HEK293T (cell line): ENCODE measurements at regions not wholly inside any gene's neighbourhood (a gene's known extent, or its start where the extent isn't known, plus 50 kb on each side); places are given as distances from the start of the nearest gene placed in this dataset.

ENCODE experiments used
- CTCF ChIA-PET: fragments of 350-600 bp; formaldehyde crosslinking; extraction: SDS; loops from one replicate; lab custom pipeline; 2021; ENCODE audit warnings: antibody characterized with exemption, inconsistent platforms; lab: Yijun Ruan, JAX
- POLR2A ChIA-PET: fragments of 350-600 bp; formaldehyde crosslinking; extraction: SDS; loops from one replicate; lab custom pipeline; 2020; ENCODE audit warnings: antibody characterized with exemption, inconsistent platforms; lab: Yijun Ruan, JAX
- DNase-seq: peaks from one replicate; pipeline ENCODE4 v3.0.0; 2012; ENCODE audit warnings: mixed read lengths; ENCODE audit errors: extremely low spot score
- ARNT ChIP-seq: fragments of 450-650 bp; IDR thresholded peaks from 2 replicates; pipeline ENCODE4 v1.6.1; 2017; ENCODE audit warnings: mild to moderate bottlenecking
- BHLHE40 ChIP-seq: fragments of 450-650 bp; IDR thresholded peaks from 2 replicates; pipeline ENCODE4 v1.6.1; 2016; ENCODE audit warnings: mild to moderate bottlenecking, moderate library complexity, borderline replicate concordance
- CTBP1 ChIP-seq: fragments of 450-650 bp; IDR thresholded peaks from 2 replicates; pipeline ENCODE4 v1.6.1; 2016; ENCODE audit warnings: borderline replicate concordance
- ELF4 ChIP-seq: fragments of 450-650 bp; IDR thresholded peaks from 2 replicates; pipeline ENCODE4 v1.6.1; 2017; ENCODE audit warnings: antibody characterized with exemption
- FOXA1 ChIP-seq: fragments of 450-650 bp; IDR thresholded peaks from 2 replicates; pipeline ENCODE4 v1.6.1; 2016; ENCODE audit warnings: mild to moderate bottlenecking
- FOXK2 ChIP-seq: fragments of 450-650 bp; IDR thresholded peaks from 2 replicates; pipeline ENCODE4 v1.6.1; 2016; ENCODE audit warnings: mild to moderate bottlenecking
- FOXM1 ChIP-seq: fragments of 450-650 bp; IDR thresholded peaks from 2 replicates; pipeline ENCODE4 v1.6.1; 2017; ENCODE audit warnings: mild to moderate bottlenecking, borderline replicate concordance
- HDGF ChIP-seq: fragments of 450-650 bp; IDR thresholded peaks from 2 replicates; pipeline ENCODE4 v1.6.1; 2017; ENCODE audit warnings: antibody characterized with exemption, borderline replicate concordance
- L3MBTL2 ChIP-seq: fragments of 450-650 bp; conservative IDR thresholded peaks from 2 replicates; pipeline ENCODE4 v1.6.1; 2016; ENCODE audit warnings: mild to moderate bottlenecking
- LEF1 ChIP-seq: fragments of 450-650 bp; IDR thresholded peaks from 2 replicates; pipeline ENCODE4 v1.6.1; 2017; ENCODE audit warnings: mild to moderate bottlenecking, borderline replicate concordance
- NFRKB ChIP-seq: fragments of 450-650 bp; IDR thresholded peaks from 2 replicates; pipeline ENCODE4 v1.6.1; 2016; ENCODE audit warnings: mild to moderate bottlenecking, moderate library complexity
- SP1 ChIP-seq: fragments of 450-650 bp; IDR thresholded peaks from 2 replicates; pipeline ENCODE4 v1.6.1; 2017
- SUZ12 ChIP-seq: fragments of 450-650 bp; IDR thresholded peaks from 2 replicates; pipeline ENCODE4 v1.6.1; 2016; ENCODE audit warnings: mild to moderate bottlenecking
- TARDBP ChIP-seq: fragments of 450-650 bp; IDR thresholded peaks from 2 replicates; pipeline ENCODE4 v1.6.1; 2016
- ZNF384 ChIP-seq: fragments of 450-650 bp; IDR thresholded peaks from 2 replicates; pipeline ENCODE4 v1.6.1; 2016
- TF ChIP-seq, protein P1 (sequence below): fragments of 450-650 bp; IDR thresholded peaks from 2 replicates; pipeline ENCODE4 v1.6.1; 2016

DNA sequence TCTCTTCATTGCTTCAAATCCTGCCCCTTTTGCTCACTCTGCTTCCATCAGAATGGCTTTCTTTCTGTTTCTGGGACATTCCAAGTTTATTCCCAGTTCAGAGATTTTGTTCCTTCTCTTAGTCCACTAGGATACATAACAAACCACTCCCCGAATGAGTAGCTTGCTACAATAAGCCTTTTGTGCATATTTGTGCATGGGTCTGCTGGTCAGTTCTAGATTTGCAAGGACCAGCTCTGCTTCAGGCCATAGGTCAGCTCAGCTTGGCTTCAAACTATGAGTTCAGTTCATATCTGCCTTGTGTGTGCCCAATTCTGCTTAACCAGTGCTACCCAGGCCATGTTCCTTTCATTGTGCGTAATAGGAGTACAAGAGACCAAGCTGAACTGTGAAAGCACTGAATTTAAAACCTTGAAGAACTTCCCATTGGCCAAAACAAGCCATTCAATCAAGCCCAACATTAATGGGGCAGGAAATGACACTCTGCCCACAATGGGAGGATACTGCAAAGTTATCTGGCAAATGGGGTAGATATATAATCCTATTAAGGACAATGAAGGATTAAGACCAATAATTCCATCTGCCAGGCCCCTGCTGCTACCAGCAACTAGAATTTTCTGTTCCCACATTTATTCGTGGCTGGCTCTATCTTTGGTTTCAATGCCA lies 328.8 kb downstream of the PRELID2 start:
- ChIA-PET CTCF (no interaction called here), POLR2A (no interaction called here)
- TF ChIP-seq FOXK2 (no peak), ZNF384 (no peak), LEF1 (no peak), TARDBP (no peak), NFRKB (no peak), ELF4 (no peak), SP1 (no peak), L3MBTL2 (no peak), HDGF (no peak), FOXM1 (no peak), CTBP1 (no peak), BHLHE40 (no peak), FOXA1 (no peak), ARNT (no peak)
- TF ChIP-seq, protein P1, sequence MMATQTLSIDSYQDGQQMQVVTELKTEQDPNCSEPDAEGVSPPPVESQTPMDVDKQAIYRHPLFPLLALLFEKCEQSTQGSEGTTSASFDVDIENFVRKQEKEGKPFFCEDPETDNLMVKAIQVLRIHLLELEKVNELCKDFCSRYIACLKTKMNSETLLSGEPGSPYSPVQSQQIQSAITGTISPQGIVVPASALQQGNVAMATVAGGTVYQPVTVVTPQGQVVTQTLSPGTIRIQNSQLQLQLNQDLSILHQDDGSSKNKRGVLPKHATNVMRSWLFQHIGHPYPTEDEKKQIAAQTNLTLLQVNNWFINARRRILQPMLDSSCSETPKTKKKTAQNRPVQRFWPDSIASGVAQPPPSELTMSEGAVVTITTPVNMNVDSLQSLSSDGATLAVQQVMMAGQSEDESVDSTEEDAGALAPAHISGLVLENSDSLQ, result no peak
- no peak for DNase-seq

DNA sequence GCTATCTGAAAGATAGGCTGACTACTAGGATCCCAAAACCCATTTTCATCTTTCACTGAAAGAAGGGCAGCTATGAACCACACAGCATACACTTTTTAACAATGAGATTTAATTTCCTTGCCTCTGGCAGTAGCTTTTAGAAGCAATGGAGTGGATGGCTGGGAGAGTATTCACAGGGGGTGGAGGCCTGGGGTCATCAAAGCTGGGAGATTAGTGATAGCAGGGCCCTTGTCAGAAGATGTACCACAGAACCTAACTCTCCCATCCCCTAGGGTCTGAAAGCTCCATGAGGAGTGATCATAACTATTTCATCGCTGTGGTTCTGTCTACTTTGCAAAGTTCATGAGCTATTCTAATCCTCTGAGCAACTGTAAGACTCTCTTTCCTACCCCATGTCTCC lies 332.2 kb downstream of the PRELID2 start:
- POLR2A ChIA-PET, result no interaction called here
- DNase-seq, result no peak
- TF ChIP-seq TARDBP (no peak), SP1 (no peak), SUZ12 (no peak), LEF1 (no peak), HDGF (no peak), ELF4 (no peak), NFRKB (no peak), FOXM1 (no peak), ZNF384 (no peak), ARNT (no peak), FOXK2 (no peak), L3MBTL2 (no peak), CTBP1 (no peak), FOXA1 (no peak), BHLHE40 (no peak)
- TF ChIP-seq, protein P1, result no peak
- CTCF ChIA-PET, result interaction anchor here (0.7 to 1.0 kb wide), 2 partner anchors 11 to 17 kb away, joined by 3 read pairs; no protein-coding TSS in a partner anchor

DNA sequence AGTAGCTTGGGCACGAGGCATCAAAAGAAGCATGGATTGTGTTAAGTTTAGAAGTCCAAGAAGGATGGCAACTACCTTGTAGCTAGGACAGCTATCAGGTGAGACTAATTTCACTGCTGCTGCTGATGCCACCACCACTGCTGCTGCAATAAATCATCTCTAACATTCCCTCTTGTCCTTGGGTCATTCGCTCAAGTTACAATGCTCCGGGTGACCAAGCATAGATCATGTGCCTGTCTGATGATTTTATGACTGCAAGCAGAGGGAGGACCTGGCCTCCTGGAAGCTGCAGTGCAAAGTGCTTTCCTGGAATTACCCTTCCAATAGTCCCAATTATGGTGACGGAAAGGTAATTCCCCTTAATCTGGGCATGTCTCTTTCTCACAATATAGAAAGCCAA lies 334.4 kb downstream of the PRELID2 start:
- ChIA-PET POLR2A (no interaction called here), CTCF (interaction anchor here (0.7 kb wide), 1 partner anchor 217 kb away, joined by 3 read pairs; no protein-coding TSS in a partner anchor)
- TF ChIP-seq SUZ12 (no peak), SP1 (no peak), NFRKB (no peak), LEF1 (no peak), BHLHE40 (no peak), ARNT (no peak), ZNF384 (no peak), TARDBP (no peak), HDGF (no peak), FOXA1 (no peak), FOXK2 (no peak), ELF4 (no peak), FOXM1 (no peak), CTBP1 (no peak), L3MBTL2 (peak; percentile 34; the same call in 1 of the 2 replicates)
- TF ChIP-seq, protein P1, result peak; percentile 76
- no peak for DNase-seq

DNA sequence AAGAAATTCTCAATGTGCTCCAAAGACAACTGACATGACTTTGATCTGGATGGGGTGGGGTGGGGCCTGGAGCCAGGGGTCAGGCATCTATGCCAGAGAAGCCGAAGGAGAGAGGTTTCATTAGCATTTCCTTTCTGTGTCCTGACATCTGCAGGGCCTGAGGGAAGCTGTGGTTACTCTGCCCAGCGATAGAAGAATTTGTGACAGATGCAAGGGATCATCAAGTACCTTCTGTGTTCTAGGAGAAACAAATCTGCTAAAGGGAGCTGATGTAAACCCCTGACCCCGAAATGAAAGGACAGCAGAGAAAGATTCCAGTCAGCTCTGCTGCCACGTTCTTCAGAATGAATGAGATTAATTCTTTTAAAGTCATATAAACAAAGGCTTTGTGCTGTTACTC lies 335.7 kb downstream of the PRELID2 start:
- DNase-seq, result no peak
- CTCF ChIA-PET, result interaction anchor here (0.5 kb wide), 1 partner anchor 81 kb away, joined by 3 read pairs; no protein-coding TSS in a partner anchor
- TF ChIP-seq L3MBTL2 (no peak), HDGF (no peak), FOXK2 (no peak), ZNF384 (no peak), SUZ12 (no peak), ARNT (no peak), TARDBP (no peak), FOXM1 (no peak), NFRKB (no peak), LEF1 (no peak), CTBP1 (no peak), SP1 (no peak)
- TF ChIP-seq, protein P1, result no peak
- POLR2A ChIA-PET, result no interaction called here

DNA sequence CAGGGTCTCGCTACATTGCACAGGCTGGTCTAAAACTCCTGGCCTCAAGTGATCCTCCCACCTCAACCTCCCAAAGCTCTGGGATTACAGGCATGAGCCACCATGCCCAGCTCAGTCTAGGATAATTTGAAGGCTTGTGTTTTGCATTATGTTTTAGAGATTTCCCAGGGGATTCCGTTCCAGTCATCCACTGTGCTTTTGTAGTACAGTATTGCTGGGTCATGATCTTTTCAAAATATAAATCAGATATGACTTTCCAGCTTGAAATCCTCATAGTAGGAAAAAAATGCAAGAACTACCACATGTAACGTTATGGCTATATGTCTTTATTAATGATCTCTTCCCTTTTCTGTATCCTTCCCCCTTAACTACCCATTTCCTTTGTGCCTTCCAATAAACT lies 338.1 kb downstream of the PRELID2 start:
- ChIA-PET POLR2A (no interaction called here), CTCF (interaction anchor here (0.5 kb wide), 1 partner anchor 34 kb away, joined by 3 read pairs; no protein-coding TSS in a partner anchor)

More for the DNA sequence above, 338.1 kb downstream of the PRELID2 start:
- TF ChIP-seq FOXM1 (no peak), CTBP1 (no peak), ELF4 (no peak), ARNT (no peak), LEF1 (no peak), BHLHE40 (no peak), FOXK2 (no peak), HDGF (no peak), L3MBTL2 (no peak), ZNF384 (no peak), TARDBP (no peak), SUZ12 (no peak), FOXA1 (no peak), NFRKB (no peak), SP1 (no peak)
- TF ChIP-seq, protein P1, result no peak
- no peak for DNase-seq
